GM18507 (cell line): ENCODE measurements at regions not wholly inside any gene's neighbourhood (a gene's known extent, or its start where the extent isn't known, plus 50 kb on each side); places are given as distances from the start of the nearest gene placed in this dataset.
"Not testable (repeated sequence)": the region's sequence is repeated elsewhere in the genome, so short reads cannot be mapped to it uniquely, and the experiment has no call there.

ENCODE experiments used
- DNase-seq: peaks from one replicate; pipeline ENCODE4 v3.0.0; 2011; ENCODE audit warnings: low read depth; ENCODE audit not compliant: insufficient read length; ENCODE audit errors: extremely low spot score
- FAIRE-seq: peaks from 2 replicates; lab custom pipeline; 2011; peaks lifted over from hg19 to GRCh38; lab: Jason Lieb, UNC

DNA sequence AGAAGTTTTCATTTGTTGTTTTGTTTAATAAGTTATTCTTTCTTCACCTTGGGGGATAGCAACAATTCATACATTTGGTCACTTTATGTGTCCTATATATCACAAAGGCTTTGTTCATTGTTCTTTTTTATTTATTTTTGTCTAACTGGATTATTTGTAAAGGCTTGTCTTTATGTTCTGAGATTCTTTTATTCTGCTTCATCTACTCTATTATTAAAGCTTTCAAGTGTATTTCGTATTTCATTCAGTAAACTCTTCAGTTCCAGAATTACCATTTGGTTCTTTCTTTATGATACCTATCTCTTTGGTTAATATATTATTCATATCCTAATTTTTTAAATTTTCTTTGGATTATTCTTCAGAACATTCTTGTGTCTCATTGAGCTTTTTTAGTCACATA is 942.9 kb downstream of the ANKRD7 start:
- FAIRE-seq (no peak), DNase-seq (no peak)

DNA sequence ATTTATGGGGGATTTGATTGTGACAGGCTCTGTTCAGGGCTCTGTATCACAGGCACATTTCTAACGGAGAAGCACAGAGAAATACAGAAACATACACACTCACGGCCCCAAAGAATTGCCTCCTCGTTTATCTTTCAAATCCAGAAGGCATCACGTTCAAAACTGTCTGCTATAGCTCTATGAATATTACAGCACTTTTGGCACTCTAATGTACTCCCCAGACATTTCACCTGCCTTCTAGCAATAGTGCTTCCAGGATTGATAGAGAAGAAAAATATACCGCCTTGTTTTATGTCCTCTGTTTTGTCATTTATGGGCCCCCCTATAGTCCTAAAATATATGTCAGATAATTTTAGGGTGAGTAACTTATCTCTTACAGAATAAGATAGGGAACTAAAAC is 947.5 kb downstream of the ANKRD7 start:
- FAIRE-seq (no peak), DNase-seq (no peak)

DNA sequence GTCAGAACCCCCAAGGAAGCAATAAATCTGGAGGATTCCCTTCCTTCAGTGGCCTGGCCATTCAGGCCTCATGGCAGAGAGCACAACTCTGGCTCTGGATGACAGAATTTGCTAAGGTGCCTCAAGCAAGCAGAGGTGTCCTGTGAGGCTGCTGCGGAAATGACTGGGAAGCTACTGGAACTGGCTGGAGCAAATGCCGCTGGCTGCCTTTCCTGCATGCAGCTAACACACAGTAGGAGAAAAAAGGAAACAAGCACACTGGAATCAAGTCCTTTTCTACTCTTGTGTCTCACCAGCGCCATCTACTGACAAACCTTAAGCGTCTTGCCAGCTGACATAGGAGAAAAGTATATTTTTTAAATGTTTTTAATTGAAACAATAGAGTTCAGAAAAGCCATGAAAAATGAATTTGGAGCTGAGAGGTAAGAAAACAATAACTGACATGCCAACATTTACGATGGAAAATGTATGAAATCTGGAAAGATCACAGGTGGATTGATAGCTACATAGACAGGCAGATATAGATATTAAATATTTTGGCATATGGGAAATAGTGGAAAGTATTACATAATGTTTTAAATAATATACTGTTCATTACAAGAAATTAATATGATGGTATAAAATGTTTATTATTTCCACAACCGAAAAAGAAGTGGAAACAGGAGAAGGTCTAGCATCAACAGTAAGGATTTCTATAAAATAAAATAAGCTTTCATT is 951.6 kb downstream of the ANKRD7 start:
- FAIRE-seq (peak; percentile 57), DNase-seq (no peak)

DNA sequence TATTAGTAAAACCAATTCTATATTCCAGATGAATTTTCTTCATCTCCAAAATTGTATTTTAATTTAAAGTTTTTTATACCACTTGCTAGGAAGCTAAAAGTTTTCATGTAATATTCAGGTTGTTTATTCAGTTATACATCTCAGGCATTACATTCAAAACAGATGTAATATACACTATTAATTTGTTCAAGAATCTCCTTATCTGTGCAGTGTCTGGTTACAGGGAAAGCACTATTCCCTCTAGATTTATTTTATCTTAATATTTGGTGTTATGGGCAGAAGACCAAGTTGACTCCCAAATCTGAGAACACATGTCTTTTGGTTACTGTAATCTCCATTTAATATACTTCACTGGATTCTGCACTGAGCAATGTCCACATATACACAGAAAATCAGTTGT is 953.4 kb downstream of the ANKRD7 start:
- FAIRE-seq: no peak

DNA sequence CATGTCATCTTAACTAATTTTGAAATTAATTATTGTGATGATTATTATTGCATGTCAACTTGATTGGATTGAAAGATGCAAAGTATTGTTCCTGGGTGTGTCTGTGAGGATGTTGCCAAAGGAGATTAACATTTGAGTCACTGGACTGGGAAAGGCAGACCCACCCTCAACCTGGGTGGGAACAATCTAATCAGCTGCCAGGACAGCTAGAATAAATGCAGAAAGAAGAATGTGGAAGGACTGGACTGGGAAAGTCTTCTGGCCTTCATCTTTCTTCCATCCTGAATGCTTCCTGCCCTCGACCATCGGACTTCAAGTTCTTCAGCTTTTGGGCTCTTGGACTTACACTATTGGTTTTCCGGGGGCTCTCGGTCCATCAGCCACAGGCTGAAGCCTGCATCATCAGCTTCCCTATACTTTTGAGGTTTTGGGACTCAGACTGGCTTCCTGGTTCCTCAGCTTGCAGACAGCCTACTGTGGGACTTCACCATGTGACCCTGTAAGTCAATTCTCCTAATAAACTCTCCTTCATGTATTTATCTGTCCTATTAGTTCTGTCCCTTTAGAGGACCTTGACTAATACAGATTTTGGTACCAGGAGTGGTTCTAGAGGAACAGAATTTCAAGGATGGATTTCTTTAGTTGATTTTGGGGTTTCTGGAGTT is 959.8 kb downstream of the ANKRD7 start:
- FAIRE-seq: no peak
- no peak for DNase-seq

More for the DNA sequence above, 953.4 kb downstream of the ANKRD7 start:
- no peak for DNase-seq

DNA sequence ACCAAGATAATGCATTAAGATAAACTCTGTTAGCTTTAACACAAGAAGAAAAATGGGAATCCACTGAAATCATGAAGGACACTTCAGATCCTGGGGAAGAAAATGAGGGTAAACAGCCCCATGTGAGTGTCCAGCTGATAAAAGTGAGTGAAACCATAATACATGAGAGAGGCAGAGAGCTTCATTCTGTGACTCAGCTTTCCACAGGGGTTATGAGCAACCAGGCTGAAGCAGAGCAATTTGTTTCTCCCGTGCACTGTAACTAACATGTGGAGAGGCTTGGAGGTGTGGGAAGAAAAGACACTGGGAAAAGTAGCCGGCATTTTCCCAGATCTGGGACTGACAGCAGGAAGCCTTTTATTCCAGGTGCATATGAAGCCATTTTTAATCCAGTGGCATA is 971.7 kb downstream of the ANKRD7 start:
- DNase-seq: no peak
- FAIRE-seq: no peak

DNA sequence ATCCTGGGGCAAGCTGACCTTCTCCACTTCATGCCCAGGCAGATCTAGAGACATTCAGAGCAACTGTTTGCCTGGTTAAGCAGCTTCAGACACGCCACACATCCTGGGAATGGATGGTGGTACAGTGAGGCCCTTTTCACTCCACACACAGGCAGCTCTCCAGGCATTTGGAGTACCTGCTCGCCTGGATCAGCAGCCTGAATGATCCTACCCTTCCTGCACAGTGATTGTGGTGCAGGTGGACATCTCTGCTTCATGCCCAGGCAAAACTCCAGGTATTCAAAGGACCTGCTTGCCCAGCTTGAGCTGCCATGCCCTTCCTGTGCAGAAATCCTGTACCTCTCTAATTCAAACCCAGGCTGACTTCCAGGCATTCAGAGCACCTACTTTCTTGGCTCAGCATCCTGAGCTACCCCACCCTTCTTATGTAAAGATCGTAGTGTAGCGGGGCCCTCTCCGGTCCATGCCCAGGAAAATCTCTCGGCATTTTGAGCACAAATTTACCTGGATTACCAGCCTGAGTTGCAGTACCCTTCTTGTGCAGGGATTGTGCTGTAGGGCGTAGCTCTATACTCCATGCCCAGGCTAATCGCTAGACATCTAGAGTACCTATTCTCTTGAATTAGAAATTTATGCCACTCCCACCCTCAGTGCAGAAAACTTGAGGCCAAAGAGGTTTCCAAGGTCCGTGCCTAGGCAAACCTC is 972.8 kb downstream of the ANKRD7 start:
- DNase-seq (no peak), FAIRE-seq (no peak)

DNA sequence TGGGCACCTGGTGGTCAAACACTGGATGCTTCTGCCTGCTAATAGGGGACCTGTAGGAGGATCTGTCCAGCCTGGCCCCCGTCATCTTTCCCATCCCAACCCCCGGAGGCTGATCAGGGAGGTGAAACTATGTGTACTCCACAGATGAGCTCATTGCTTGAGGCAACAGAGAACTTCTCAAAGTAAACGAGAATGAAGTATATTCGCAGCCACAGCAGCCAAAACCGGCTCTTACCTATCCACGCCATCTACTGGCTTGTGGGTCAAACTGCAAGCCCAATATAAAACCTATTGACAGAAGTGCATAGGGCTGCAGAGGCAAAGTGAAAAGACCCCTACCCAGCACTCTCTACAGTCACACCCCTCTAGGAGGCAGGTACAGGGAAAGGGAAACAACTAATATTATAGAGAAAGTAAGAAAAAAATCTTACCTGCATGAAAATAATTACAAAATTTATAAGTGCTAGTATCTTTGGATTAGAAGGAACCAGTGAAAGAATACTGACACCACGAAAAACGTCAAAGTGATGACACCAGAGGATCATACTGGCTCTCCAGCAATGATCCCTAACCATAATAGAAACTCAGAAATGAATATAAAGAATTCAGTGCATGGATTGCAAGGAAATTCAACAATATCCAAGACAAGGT is 973.5 kb downstream of the ANKRD7 start:
- FAIRE-seq: peak; percentile 67

DNA sequence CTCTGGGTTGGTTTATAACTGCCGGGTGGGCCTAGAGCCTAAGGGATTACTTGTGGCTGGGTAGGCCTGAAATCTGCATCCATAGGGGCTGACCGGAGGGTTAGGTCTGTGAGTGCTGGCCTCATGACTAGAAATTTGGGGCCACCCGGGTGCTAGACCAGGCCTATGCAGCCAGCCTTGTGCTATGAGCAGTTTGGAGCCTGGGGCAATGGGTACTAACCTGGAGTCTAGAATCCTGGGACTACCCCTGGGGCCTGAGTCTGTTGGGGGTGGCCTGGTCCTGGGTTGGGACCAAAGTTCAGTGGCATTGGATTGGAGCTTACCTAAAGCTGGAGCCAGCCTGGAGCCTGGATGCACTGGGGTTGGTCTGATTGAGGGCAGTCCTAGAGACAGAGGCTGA is 995.2 kb downstream of the ANKRD7 start:
- DNase-seq (no peak), FAIRE-seq (no peak)

More for the DNA sequence above, 973.5 kb downstream of the ANKRD7 start:
- peak; percentile 5 for DNase-seq

DNA sequence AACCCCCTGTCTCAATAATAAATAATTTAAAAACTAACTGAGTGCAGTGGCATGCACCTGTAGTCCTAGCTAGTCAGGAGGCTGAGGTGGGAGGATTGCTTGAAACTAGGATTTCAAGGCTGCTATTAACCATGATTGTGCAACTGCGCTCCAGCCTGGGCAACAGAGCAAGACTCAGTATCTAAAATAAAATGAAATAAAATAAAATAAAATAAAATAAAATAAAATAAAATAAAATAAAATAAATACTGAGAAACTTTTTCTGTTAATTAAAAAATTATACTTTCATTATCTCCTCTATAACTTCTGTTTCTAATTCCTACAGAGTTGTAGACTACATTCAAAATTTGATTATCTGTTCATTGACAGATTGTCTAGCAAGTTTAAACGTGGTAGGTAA is 999.4 kb downstream of the ANKRD7 start:
- FAIRE-seq (no peak), DNase-seq (no peak)

DNA sequence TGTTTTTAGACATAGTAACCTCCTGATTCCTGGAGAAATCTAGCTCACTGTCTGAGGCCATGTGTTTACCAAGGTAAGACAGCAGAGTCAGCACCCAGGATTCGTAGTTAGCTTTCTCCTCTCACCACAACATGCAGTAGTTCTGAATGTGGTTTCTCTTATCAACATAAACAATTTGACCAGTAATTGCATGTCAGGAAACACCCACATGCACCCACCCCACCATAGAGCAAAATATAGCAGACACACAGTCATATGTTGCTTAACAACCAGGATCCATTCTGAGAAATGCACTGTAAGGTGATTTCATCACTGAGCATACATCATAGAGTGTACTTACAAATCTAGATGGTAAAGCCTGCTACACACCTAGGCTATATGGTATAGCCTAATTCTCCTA is 1004.0 kb downstream of the ANKRD7 start:
- FAIRE-seq (no peak), DNase-seq (no peak)

DNA sequence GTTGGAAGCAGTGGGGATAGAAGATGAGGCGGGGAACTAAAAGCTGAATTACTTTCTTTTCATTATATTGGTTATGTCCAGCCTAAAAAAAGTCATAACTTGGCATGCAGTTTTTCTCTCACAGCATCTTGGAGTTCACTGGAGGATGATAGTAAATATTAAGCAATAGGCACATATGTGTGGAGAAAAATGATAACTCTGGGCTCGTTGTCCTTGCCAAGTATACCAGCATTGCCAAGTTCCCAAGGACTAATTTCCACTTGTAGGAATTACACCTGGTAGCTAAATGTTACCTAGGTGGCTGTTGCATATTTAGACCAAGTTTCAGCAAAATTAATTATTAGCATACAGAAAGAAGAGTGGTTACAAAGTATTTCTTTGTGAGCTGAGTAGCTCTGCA is 1007.6 kb downstream of the ANKRD7 start:
- DNase-seq: no peak
- no peak for FAIRE-seq

DNA sequence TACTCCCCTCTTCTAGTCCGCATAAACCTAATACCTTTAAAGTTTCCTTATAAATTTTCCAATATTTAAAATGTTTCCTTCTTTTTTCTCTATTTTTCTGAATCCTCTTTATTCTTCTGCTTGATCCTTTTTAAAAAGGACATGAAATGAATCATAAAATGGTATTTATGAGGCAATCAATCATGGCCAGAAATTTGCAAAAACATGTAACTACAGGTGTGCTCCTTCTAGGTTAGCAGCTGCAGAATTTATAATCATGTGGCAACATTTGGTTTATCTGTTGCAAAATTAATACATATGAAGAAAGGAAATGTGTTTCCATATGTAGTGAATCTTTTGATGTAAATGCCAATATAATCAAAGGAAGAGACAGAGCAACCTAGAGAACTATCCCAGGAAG is 1008.5 kb downstream of the ANKRD7 start:
- FAIRE-seq (no peak), DNase-seq (no peak)

DNA sequence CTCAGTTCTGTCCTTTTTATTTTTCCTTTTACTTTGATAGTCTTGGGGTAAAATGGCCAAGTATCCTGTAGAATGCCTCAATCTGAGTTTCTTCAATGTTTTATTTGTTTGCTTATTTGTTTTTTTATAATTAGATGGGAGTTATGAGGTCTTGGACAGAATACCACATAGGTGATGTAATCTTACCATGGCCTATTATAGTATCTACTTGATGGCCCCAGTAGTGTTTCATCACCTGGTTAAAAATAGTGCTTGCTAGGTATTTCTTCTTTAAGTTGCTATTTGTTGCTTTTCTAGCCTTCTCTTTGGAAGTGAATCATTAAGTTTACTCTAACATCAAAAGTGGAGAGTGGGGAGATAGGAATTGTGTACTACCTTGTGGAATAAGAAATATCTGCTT is 1020.0 kb upstream of the KCND2 start:
- FAIRE-seq (no peak), DNase-seq (no peak)

DNA sequence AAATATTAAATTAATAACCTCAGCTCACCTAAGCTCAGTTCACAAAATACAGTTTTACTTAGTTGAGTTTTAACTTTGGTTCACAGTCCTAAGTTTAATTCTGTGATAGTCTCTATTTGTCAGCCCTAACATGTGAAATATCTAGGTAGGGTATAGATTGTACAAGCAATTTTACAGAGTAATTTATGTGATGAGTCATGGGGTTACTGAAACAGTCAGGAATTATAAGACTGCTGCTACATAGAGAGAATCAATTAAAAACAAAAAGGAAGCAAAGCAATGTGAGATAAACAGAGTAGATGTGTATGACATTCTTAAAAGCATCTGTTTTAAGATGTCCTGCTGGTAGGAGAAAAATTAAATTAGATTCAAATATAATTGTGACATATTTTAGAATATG is 1018.2 kb upstream of the KCND2 start:
- FAIRE-seq (no peak), DNase-seq (no peak)

DNA sequence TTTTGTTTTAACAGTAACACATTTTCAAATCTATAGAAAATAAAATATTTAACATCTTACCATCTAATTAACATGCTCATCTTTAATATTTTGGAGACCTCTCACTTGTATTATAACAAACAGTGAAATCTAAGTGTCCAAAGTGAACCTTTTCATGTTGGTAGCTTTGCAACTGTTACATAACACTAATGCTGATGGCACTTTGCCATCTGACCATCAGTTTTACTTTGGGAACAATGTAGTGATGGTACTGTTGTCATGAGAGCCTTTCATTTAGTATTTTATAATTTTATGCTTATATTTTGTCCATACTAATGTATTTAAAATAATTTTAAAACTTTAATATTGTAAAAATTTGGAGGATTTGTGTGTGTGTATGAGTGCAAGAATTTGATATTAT is 1017.0 kb upstream of the KCND2 start:
- no peak for FAIRE-seq
- no peak for DNase-seq

DNA sequence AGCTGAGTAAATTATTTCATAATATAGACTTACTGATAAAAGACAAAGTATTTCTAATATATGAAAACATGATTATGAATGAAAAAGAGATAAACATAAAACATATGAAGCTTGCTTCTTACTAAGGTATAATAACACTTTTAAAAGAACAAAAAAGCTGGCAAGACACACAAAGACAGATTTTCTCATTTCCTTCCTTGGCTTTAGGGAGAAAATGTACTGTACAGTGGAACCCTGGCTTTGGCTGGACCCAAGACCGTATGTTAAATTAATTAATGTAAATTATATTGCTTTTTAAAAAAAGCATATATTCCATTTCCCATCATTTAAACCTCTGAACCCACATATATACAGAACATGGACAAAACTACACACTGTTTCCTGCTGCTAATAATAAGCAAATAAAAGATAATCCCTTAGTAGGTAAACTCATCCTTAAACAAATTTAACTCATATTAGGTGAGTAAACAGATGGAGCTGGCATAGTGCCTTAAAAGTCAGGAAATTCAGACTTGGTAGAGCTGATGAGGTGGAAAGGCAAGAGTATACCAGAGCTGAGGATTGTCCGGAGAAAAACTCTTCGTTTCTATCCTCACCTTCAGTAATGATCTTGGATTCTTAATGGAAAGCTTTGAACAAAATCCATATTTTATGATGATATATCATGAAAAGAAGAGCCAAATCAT is 1016.4 kb upstream of the KCND2 start:
- DNase-seq (no peak), FAIRE-seq (no peak)

DNA sequence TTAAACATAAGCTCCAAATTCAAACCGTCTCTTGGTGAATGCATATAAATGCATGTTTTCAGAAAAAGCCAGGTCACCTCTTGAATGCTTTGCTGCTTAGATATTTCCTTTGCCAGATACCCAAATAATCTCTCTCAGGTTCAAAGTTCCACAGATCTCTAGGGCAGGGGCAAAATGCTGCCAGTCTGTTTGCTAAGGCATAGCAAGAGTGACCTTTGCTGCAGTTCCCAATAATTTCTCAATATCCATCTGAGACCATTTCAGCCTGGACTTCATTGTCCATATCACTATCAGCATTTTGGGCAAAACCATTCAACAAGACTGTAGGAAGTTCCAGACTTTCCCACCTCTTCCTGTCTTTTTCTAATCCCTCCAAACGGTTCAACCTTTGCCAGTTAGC is 1006.2 kb upstream of the KCND2 start:
- DNase-seq, FAIRE-seq: not testable (repeated sequence)

DNA sequence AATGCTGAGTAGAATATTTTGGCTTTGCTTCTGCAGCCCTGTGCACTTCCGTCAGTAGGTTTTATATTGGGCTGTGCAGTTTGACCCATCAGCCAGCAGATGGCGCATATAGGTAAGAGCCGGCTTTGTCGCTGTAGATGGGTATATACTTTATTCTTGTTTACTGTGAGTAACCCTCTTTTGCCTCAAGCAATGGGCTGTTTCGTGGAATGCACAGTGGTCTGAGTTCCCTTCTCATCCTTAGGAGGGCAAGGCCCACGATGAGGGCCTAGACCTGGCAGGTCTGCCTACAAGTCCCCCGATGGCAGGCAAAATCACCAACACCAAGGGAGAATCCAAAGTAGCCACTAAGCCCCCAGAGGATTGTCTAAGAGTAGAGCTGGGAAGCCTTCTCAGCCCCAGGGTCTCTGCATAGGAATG is 1002.9 kb upstream of the KCND2 start:
- FAIRE-seq: peak; percentile 89
- DNase-seq: peak; percentile 2

DNA sequence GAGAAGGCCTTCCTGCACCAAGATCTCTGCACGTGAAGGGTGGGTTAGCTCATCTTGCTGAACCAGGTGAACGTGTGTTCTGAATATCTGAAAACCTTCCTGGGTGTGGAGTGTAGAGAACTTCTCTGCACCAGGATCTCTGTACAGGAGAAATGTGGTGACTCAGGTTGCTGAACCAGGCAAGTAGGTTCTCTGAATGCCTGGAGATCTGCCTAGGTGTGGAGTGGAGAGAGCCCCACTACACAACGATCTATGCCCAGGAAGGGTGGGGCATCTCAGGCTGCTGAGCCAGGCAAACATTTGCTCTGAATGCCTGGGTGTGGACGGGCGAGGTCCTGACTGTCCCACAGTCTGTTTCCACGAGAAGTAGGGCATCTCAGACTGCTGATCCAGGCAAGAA is 1002.3 kb upstream of the KCND2 start:
- FAIRE-seq (no peak), DNase-seq (no peak)
